Astrocyte of the cerebellum (primary cell): ENCODE measurements at regions not wholly inside any gene's neighbourhood (a gene's known extent, or its start where the extent isn't known, plus 50 kb on each side); places are given as distances from the start of the nearest gene placed in this dataset.

Source experiments
- DNase-seq: peaks from one replicate; pipeline ENCODE4 v3.0.0-alpha.2; 2011; ENCODE audit warnings: low read depth
- H3K4me3 ChIP-seq: 2 replicates; pipeline ENCODE4 v1.5.1; 2011; ENCODE audit warnings: mild to moderate bottlenecking, low read depth, low read length, moderate library complexity
- in situ Hi-C: cut with HindIII; loops from 2 replicates; pipeline ENCODE4 v1.10.0; 2017; ENCODE audit warnings: low sequenced_read_pairs
- TF ChIP-seq, protein P1 (sequence below): IDR thresholded peaks from 2 replicates; pipeline ENCODE4 v1.5.1; 2012; ENCODE audit warnings: low read length, low read depth, moderate library complexity, mild to moderate bottlenecking; ENCODE audit errors: missing control alignments

DNA sequence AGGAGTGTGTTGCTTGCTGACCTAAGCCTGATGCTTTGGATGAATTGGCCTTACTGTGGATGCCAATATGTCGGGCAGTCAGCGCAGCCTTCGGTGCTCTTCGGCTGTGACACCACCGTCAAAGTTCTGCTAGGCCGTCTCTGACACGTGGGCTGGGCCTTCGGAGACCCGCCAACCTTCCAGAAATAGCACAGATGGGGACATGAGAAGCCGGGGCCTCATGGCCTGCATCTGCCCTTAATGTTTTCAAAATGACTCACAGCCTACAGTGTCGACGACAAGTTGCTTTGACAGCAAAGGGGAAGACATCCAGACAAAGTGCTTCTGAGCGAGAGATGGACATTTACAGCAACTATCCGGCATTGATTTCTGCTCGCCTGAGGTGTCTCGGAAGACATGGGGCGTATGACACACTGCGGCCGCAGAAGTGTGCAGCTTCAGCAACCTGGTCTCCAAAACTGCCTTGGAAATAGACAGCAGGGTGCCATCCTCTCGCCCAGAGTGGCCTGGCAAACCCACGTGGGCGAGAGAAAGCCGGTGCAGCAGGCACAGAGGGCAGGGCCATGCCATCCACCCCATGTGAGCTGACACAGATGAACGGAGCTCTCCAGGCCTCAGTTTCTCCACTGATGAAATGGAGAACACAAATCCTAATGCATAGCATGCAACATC, 94.0 kb upstream of the PPP2R2D start:
- no peak overlapping the region for H3K4me3 ChIP-seq
- TF ChIP-seq, protein P1, sequence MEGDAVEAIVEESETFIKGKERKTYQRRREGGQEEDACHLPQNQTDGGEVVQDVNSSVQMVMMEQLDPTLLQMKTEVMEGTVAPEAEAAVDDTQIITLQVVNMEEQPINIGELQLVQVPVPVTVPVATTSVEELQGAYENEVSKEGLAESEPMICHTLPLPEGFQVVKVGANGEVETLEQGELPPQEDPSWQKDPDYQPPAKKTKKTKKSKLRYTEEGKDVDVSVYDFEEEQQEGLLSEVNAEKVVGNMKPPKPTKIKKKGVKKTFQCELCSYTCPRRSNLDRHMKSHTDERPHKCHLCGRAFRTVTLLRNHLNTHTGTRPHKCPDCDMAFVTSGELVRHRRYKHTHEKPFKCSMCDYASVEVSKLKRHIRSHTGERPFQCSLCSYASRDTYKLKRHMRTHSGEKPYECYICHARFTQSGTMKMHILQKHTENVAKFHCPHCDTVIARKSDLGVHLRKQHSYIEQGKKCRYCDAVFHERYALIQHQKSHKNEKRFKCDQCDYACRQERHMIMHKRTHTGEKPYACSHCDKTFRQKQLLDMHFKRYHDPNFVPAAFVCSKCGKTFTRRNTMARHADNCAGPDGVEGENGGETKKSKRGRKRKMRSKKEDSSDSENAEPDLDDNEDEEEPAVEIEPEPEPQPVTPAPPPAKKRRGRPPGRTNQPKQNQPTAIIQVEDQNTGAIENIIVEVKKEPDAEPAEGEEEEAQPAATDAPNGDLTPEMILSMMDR: no peak
- in situ Hi-C loops: no loop called here
- DNase-seq: no peak

DNA sequence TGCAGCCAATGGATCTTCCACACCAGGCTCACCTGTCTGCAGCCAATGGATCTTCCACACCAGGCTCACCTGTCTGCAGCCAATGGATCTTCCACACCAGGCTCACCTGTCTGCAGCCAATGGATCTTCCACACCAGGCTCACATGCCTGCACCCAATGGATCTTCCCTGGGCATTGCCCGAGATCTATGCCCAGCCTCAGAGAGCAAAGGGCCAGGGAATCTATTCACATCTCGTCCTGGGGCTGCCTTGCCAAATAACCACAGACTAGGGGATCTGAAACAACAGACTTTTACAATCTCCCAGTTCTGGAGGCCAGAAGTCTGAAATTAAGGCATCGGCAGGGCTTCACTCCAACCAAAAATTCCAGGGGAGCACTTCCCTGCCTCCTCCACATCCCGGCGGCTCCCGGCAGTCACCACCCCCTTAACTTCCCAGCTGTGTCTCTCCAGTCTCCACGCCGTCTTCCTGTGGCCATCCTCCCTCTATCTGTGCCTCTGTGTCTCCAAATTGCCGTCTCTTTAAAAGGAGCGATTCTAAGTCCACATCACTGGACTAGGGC, 92.4 kb upstream of the PPP2R2D start:
- no peak for DNase-seq
- no peak overlapping the region for H3K4me3 ChIP-seq
- TF ChIP-seq, protein P1: no peak
- in situ Hi-C loops: no loop called here

DNA sequence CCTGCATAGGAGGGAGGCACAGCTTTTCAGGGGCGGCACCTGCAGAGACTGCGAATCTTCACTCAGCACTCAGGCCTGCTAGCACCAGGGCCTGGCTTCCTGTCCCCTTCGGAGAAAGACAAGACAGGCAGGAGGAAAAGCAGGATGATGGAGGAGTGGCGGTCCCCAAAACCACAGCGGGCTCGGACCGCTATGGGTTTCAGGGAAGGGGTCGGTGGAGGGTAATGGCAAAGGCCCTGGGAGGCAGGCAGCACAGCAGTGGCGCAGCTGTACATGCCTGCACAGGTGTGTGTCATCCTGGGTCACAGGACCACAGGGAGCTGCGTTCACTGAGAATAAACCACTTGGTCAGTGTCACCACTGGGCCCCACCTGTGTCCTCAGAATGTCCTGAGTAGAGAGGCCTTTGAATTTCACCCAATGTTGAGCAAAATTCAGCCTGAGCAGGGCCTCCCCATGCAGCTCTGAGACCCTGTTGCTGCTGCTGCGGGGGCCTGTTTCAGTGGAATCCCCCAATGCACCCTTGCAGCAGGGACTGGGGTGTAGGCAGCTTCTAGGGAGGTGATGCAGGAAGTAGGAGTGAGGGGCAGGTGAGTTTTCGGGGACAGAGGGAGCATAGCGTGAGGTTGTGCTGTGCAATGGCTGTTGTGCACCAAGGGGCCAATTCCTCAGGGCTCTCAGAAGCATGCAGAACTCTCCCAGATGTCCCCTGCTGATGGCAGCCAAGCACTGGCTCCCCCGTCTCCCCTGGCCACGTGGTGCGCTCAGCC, 90.6 kb upstream of the PPP2R2D start:
- DNase-seq: no peak
- TF ChIP-seq, protein P1: no peak
- H3K4me3 ChIP-seq: no peak overlapping the region
- in situ Hi-C loops: no loop called here

DNA sequence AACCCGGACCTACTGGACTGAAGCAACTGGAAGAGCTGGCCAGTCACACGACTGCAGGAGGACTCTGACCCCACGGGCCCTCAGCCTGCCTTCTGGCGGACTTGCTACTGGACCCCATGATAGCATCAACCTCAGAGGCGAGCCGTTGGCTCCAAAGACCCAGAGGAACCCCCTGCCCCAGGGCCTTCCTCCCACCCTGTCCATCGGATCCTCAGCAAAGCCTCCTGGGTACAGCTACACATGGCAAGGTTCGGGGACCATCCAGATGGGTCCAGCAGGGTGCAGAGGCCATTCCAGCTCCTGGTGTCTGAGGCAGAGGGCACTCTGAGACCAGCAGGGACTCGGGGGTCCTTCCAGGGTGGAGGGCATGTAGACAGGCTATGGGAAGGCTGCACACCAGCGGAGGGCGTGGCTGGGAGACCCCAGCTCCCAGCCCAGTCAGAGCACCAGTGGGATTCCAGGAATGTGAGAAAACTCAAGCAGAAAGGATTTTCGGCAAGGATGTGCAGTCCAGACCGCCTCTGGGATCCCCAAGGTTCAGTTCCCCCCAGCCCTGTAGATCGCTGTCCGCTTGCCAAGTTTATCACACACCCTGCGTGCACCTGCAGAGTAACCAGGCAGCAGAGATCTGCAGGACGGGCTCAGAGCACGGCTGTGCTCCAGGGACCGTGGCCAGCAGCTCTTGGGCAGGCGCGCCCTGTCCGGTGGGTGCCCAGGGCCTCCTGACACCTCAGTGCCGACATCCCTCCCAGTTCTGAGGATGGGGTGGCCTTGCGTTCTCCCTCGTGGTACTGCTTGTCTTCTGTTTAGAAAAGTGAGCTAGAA, 89.8 kb upstream of the PPP2R2D start:
- in situ Hi-C loops: no loop called here
- TF ChIP-seq, protein P1: no peak
- no peak for DNase-seq
- H3K4me3 ChIP-seq: no peak overlapping the region

DNA sequence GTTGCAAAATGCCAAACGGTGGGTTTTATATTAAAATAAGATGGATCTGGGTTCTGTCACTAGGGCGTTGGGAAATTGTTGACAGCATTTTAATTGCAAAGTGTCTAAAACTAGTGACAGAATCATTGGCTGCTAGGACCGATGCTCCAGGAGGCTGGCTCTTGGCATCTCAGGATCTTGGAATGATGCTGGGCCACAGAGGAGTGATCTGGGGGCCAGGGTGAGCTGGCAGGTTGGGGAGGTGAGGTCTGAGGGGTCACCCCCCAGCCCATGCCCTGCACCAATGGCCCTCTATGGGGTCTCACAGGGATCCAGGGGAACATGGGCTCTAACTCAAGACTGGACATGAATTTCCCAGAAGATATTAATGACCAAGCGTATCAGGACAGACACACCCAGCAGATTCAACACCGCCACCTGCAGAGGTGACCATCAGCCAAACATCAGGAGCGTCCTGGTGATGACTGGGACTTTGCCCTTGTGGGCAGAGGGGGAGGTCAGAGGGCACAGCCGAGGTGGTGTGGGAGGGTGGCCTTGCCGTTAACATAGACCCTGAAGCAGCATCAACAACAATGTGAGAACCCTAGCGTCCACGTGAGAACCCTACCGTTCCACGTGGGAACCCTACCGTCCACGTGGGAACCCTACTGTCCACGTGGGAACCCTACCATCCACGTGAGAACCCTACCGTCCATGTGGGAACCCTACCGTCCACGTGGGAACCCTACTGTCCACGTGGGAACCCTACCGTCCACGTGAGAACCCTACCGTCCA, 89.0 kb upstream of the PPP2R2D start:
- DNase-seq: no peak
- TF ChIP-seq, protein P1: no peak
- in situ Hi-C loops: no loop called here
- no peak overlapping the region for H3K4me3 ChIP-seq
